Left cardiac atrium (tissue), 4 donors: ENCODE measurements at regions not wholly inside any gene's neighbourhood (a gene's known extent, or its start where the extent isn't known, plus 50 kb on each side); places are given as distances from the start of the nearest gene placed in this dataset.

ENCODE experiments used
- ATAC-seq, 2 donors: fragments of 200-7000 bp; cut with Tn5 transposase; one replicate each; pipeline ENCODE4 v1.9.1; 2020; ENCODE audit warnings: mild to moderate bottlenecking in 2 of 2, moderate library complexity in 2 of 2
- DNase-seq: peaks from one replicate; pipeline ENCODE4 v3.0.0-alpha.2; 2020
- intact Hi-C, 2 donors: fragments of 100-400 bp; cut with DNase I; formaldehyde crosslinking; loops; one replicate each; pipeline versions ENCODE4 v1.14.1 to v1.15.1; 2022 to 2023
- donor health status: DM: no; HTN: yes; CAD: no.
- donor health status: DM: no; HTN: yes; CAD: no; lungs with severe emphysema.
- donor health status: DM: yes; HTN: yes; CAD: no.
- donor health status: Dilated cardiomyopathy.

GRCh38 chr1:218971156-218971555 is 202.5 kb upstream of the LYPLAL1 start:
- ATAC-seq: peak in 1 of 2 donors; percentile 53
- DNase-seq: no peak
- intact Hi-C loops: no loop called here

- intact Hi-C loops: no loop called here
- ATAC-seq: no peak
- no peak for DNase-seq
Measured at GRCh38 chr1:218980881-218981280, 192.8 kb upstream of the LYPLAL1 start.

- ATAC-seq (no peak), DNase-seq (no peak)
- intact Hi-C loops: no loop called here
Measured at GRCh38 chr1:218982482-218982881, 191.2 kb upstream of the LYPLAL1 start.

GRCh38 chr1:218983433-218983832 is 190.2 kb upstream of the LYPLAL1 start:
- ATAC-seq (no peak), DNase-seq (no peak)
- intact Hi-C loops: no loop called here

GRCh38 chr1:218983848-218984247 is 189.8 kb upstream of the LYPLAL1 start:
- ATAC-seq: no peak
- intact Hi-C loops: no loop called here
- DNase-seq: no peak

GRCh38 chr1:218985424-218985984 is 188.2 kb upstream of the LYPLAL1 start:
- intact Hi-C loops: no loop called here
- ATAC-seq: no peak

GRCh38 chr1:218986816-218987215 is 186.9 kb upstream of the LYPLAL1 start:
- no peak for ATAC-seq
- intact Hi-C loops: no loop called here
- no peak for DNase-seq

More at GRCh38 chr1:218985424-218985984, 188.2 kb upstream of the LYPLAL1 start:
- no peak for DNase-seq

GRCh38 chr1:218990019-218990418 is 183.7 kb upstream of the LYPLAL1 start:
- intact Hi-C loops: no loop called here
- no peak for DNase-seq
- no peak for ATAC-seq

- intact Hi-C loops: no loop called here
- ATAC-seq (no peak), DNase-seq (no peak)
Measured at GRCh38 chr1:218991089-218991488, 182.6 kb upstream of the LYPLAL1 start.

GRCh38 chr1:218994615-218995014 is 179.1 kb upstream of the LYPLAL1 start:
- intact Hi-C loops: no loop called here
- DNase-seq: no peak

GRCh38 chr1:218995091-218995665 is 178.5 kb upstream of the LYPLAL1 start:
- no peak for DNase-seq
- intact Hi-C loops: no loop called here
- ATAC-seq: no peak

More at GRCh38 chr1:218994615-218995014, 179.1 kb upstream of the LYPLAL1 start:
- ATAC-seq: no peak

- intact Hi-C loops: no loop called here
- ATAC-seq (no peak), DNase-seq (no peak)
Measured at GRCh38 chr1:218996362-218996761, 177.3 kb upstream of the LYPLAL1 start.

GRCh38 chr1:219000005-219000404 is 173.7 kb upstream of the LYPLAL1 start:
- ATAC-seq (no peak), DNase-seq (no peak)
- intact Hi-C loops: no loop called here

GRCh38 chr1:219000631-219001030 is 173.0 kb upstream of the LYPLAL1 start:
- DNase-seq (no peak), ATAC-seq (no peak)
- intact Hi-C loops: no loop called here

- DNase-seq (no peak), ATAC-seq (no peak)
- intact Hi-C loops: no loop called here
Measured at GRCh38 chr1:219010720-219011119, 163.0 kb upstream of the LYPLAL1 start.

GRCh38 chr1:219020386-219020785 is 153.3 kb upstream of the LYPLAL1 start:
- intact Hi-C loops: no loop called here
- no peak for ATAC-seq
- no peak for DNase-seq

GRCh38 chr1:219020846-219021245 is 152.8 kb upstream of the LYPLAL1 start:
- no peak for ATAC-seq
- intact Hi-C loops: no loop called here
- no peak for DNase-seq

- no peak for DNase-seq
- intact Hi-C loops: no loop called here
- no peak for ATAC-seq
Measured at GRCh38 chr1:219027146-219027673, 146.5 kb upstream of the LYPLAL1 start.

- no peak for DNase-seq
- intact Hi-C loops: no loop called here
- no peak for ATAC-seq
Measured at GRCh38 chr1:219031809-219032208, 141.9 kb upstream of the LYPLAL1 start.

- DNase-seq (no peak), ATAC-seq (no peak)
- intact Hi-C loops: no loop called here
Measured at GRCh38 chr1:219038398-219038797, 135.3 kb upstream of the LYPLAL1 start.

GRCh38 chr1:219039017-219039681 is 134.5 kb upstream of the LYPLAL1 start:
- ATAC-seq (no peak), DNase-seq (no peak)
- intact Hi-C loops: no loop called here
